A549 (cell line): ENCODE measurements at regions not wholly inside any gene's neighbourhood (a gene's known extent, or its start where the extent isn't known, plus 50 kb on each side); places are given as distances from the start of the nearest gene placed in this dataset.

Experiments
- BCL3 ChIP-seq: fragments of >200 bp; sonication (Bioruptor Twin); formaldehyde crosslinking; IDR thresholded peaks from 3 replicates; pipeline ENCODE4 v1.6.1; 2016
- CTCF ChIP-seq: fragments of >200 bp; sonication (Bioruptor Twin); formaldehyde crosslinking; IDR thresholded peaks from 3 replicates; pipeline ENCODE4 v1.5.1; 2016
- E2F6 ChIP-seq: IDR thresholded peaks from 2 replicates; pipeline ENCODE4 v1.6.1; 2012; ENCODE audit warnings: low read depth, borderline replicate concordance
- FOSL2 ChIP-seq, 2 experiments: fragments of 450-650 bp in 1 of 2; fragments of >200 bp in 1 of 2; sonication (Bioruptor Twin) in 1 of 2; formaldehyde crosslinking; IDR thresholded peaks; 2 replicates each; pipeline versions ENCODE4 v1.5.0 to v1.6.1; 2016 to 2020; ENCODE audit warnings: mild to moderate bottlenecking in 1 of 2, moderate library complexity in 1 of 2
- HOXA7 ChIP-seq: fragments of 250-450 bp; sonication (Bioruptor Pico); IDR thresholded peaks from 2 replicates; pipeline ENCODE4 v1.5.0; 2020; ENCODE audit warnings: mild to moderate bottlenecking, moderate library complexity
- HOXB5 ChIP-seq: fragments of 250-450 bp; sonication (Bioruptor Pico); IDR thresholded peaks from 2 replicates; pipeline ENCODE4 v1.5.0; 2020; ENCODE audit warnings: mild to moderate bottlenecking, moderate library complexity
- KDM1A ChIP-seq: fragments of 200-600 bp; sonication (generic); IDR thresholded peaks from 2 replicates; pipeline ENCODE4 v1.6.1; 2016; ENCODE audit warnings: low read depth, mild to moderate bottlenecking
- POLR2A ChIP-seq: IDR thresholded peaks from 2 replicates; pipeline ENCODE4 v1.6.1; 2012; ENCODE audit warnings: mild to moderate bottlenecking, low read length
- RAD21 ChIP-seq, 2 experiments: fragments of >200 bp in 1 of 2; sonication (Bioruptor Twin) in 1 of 2; formaldehyde crosslinking in 1 of 2; IDR thresholded peaks in 1 of 2; conservative IDR thresholded peaks in 1 of 2; 2 replicates in 1 of 2; 3 replicates in 1 of 2; pipeline ENCODE4 v1.6.1; 2012 to 2018; ENCODE audit warnings: inconsistent platforms in 1 of 2
- REST ChIP-seq: fragments of 200-600 bp; sonication (generic); IDR thresholded peaks from 2 replicates; pipeline ENCODE4 v1.6.1; 2016; ENCODE audit warnings: antibody characterized with exemption, mild to moderate bottlenecking, moderate library complexity
- SMC3 ChIP-seq: fragments of >200 bp; sonication (Bioruptor Twin); formaldehyde crosslinking; IDR thresholded peaks from 3 replicates; pipeline ENCODE4 v1.6.1; 2018; ENCODE audit warnings: inconsistent platforms
- USF2 ChIP-seq: fragments of 450-650 bp; IDR thresholded peaks from 2 replicates; pipeline ENCODE4 v1.6.1; 2014; ENCODE audit warnings: antibody characterized with exemption

- no peak for TF ChIP-seq HOXA7 (CRISPR knock-in tag)
- TF ChIP-seq HOXB5 (CRISPR knock-in tag) = no peak
- TF ChIP-seq FOSL2 (IDR thresholded peaks at IDR 0.05) = no peak
- no peak for TF ChIP-seq FOSL2 (CRISPR knock-in tag; IDR thresholded peaks at IDR 0.05)
- no peak for TF ChIP-seq BCL3
- TF ChIP-seq SMC3 = no peak
- TF ChIP-seq CTCF = no peak
- TF ChIP-seq POLR2A = no peak
- no peak for TF ChIP-seq REST
- no peak for TF ChIP-seq RAD21 (conservative IDR thresholded peaks at IDR 0.05 in 1 of 2, IDR thresholded peaks at IDR 0.05 in 1 of 2)
- no peak for TF ChIP-seq KDM1A
- no peak for TF ChIP-seq USF2
- TF ChIP-seq E2F6 = no peak
Measured at GRCh38 chr4:173591760-173592159, 61.7 kb upstream of the HAND2 start.
